NB4 (cell line): ENCODE measurements at regions not wholly inside any gene's neighbourhood (a gene's known extent, or its start where the extent isn't known, plus 50 kb on each side); places are given as distances from the start of the nearest gene placed in this dataset.
A peak's percentile ranks its signal among the peaks of the same experiment; 100 is the strongest.

Experiments used
- DNase-seq: peaks from one replicate; pipeline ENCODE4 v3.0.0; 2010; ENCODE audit warnings: low read depth
- H3K4me3 ChIP-seq: one replicate; pipeline ENCODE4 v1.5.1; 2011; ENCODE audit warnings: mild to moderate bottlenecking, low read depth, low read length, moderate library complexity
- CTCF ChIP-seq: IDR thresholded peaks from one replicate; pipeline ENCODE4 v1.5.1; 2012; ENCODE audit warnings: low read depth, low read length
- MAX ChIP-seq: IDR thresholded peaks from 2 replicates; pipeline ENCODE4 v1.6.1; 2011; ENCODE audit warnings: low read depth, low read length
- MYC ChIP-seq: IDR thresholded peaks from 2 replicates; pipeline ENCODE4 v1.6.1; 2011; ENCODE audit warnings: low read depth, low read length
- POLR2A ChIP-seq: IDR thresholded peaks from 2 replicates; pipeline ENCODE4 v1.6.1; 2011; ENCODE audit warnings: mild to moderate bottlenecking; ENCODE audit not compliant: insufficient read length; ENCODE audit errors: extremely low read depth

- no peak for TF ChIP-seq MYC
- TF ChIP-seq MAX = no peak
- TF ChIP-seq POLR2A = no peak
- TF ChIP-seq CTCF = no peak
- H3K4me3 ChIP-seq = no peak overlapping the region
- no peak for DNase-seq
These were observed 223.3 kb upstream of the HEY2 start for GRCh38 chr6:125526007-125526720.

DNA sequence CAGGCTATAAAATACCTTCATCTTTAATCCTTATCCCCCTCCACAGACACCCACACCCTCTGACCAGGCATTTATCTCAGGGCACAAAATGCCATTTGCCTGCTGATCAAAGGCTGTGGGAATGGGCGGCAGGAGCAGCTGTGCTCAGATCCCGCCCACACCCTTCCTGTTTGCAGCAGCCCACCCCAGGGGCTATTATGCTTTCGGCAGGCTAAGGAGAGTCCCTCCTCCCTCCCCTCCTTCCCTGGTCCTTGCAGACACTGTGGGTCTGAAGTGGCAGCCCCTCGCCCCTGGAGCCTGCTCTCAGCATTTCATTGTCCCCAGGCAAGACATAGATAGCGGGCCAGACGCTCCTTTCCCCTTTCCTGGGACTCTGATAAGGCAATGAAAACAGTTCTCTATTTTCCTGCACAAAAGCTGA is 220.8 kb upstream of the HEY2 start:
- DNase-seq = no peak
- TF ChIP-seq MYC (no peak), MAX (no peak), CTCF (no peak), POLR2A (no peak)
- H3K4me3 ChIP-seq = no peak overlapping the region

DNA sequence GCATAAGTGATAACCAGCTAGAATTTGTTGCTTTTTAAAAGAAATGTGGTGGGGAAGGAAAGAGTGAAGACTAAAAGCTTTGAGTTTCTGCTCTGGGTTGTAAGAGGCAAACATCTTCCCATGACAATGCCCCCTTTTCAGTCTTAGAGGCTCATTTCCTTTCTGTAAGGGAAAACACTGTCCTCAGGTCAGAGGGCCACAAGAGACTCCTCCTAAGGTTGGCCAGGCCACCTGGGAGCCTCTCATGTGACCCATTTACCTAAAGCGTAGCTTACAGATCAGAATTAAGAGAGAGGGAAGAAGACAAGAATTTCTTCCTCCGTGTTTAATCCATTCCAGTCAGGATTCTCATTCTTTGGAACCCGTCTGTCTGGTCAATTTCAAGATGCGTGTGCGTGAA is 220.4 kb upstream of the HEY2 start:
- H3K4me3 ChIP-seq = no peak overlapping the region
- TF ChIP-seq MYC (no peak), POLR2A (no peak), MAX (no peak), CTCF (no peak)
- DNase-seq = no peak

- no peak for DNase-seq
- no peak for TF ChIP-seq POLR2A
- TF ChIP-seq MYC = no peak
- TF ChIP-seq MAX = no peak
- TF ChIP-seq CTCF = no peak
- no peak overlapping the region for H3K4me3 ChIP-seq
These were observed 215.6 kb upstream of the HEY2 start for GRCh38 chr6:125533710-125534397.

DNA sequence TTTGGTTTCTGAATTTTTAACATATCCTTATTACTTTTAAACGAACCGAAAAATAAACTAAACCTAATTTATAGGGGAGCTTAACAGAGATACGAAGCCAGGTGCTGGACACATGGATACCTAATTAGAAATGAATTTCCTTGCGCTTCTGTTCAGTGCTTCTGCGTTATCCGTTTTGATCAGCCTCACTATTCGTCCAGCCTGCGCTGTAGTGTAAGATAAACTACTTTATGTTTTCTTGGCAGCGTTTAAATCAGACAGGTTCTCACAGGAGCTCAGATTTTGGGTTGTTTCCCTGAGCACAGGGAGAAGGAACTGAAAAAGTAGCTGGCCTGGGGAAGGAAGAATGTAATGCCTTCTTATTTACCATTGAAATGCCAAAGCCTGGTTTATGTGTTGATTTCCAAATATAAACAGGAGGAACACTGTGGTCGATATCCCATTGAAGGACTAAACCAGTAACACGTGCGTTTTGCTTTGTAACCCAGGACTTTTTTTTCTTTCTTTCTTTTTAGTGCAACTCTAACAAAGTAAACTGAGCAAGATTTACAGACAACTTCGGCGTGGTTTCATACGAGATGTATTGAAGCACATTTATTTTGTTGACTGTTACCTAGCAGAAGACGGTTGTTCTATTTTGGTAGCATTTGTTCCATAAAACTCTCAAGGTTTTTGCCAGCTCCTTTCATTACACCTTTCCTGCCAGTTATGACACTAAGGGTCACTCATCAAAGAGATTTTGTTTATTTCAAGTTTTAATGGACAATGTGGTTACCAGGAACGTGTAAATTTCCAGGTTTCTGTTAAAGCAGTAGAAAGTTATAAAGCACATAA is 214.8 kb upstream of the HEY2 start:
- DNase-seq = no peak
- TF ChIP-seq POLR2A (no peak), MAX (0 out of 2 replicates have a peak, but pooled peaks have one; percentile 7)
- H3K4me3 ChIP-seq = no peak overlapping the region

GRCh38 chr6:125537090-125537489 is 212.3 kb upstream of the HEY2 start:
- TF ChIP-seq POLR2A = no peak
- TF ChIP-seq CTCF = no peak
- TF ChIP-seq MAX = no peak
- no peak overlapping the region for H3K4me3 ChIP-seq
- no peak for DNase-seq
